A549 (cell line): ENCODE measurements at regions not wholly inside any gene's neighbourhood (a gene's known extent, or its start where the extent isn't known, plus 50 kb on each side); places are given as distances from the start of the nearest gene placed in this dataset.

Experiments
- CHD2 ChIP-seq: fragments of 150-350 bp; IDR thresholded peaks from 2 replicates; pipeline ENCODE4 v1.6.1; 2014; ENCODE audit warnings: low read length; ENCODE audit not compliant: partially characterized antibody
- CTCF ChIP-seq: fragments of >200 bp; sonication (Bioruptor Twin); formaldehyde crosslinking; IDR thresholded peaks from 3 replicates; pipeline ENCODE4 v1.5.1; 2016
- EHMT2 ChIP-seq: fragments of 200-600 bp; sonication (generic); IDR thresholded peaks from 2 replicates; pipeline ENCODE4 v1.6.1; 2016; ENCODE audit warnings: antibody characterized with exemption, low read depth, mild to moderate bottlenecking, moderate library complexity
- HDAC2 ChIP-seq: fragments of 200-600 bp; sonication (generic); IDR thresholded peaks from 2 replicates; pipeline ENCODE4 v1.6.1; 2016
- HOXA7 ChIP-seq: fragments of 250-450 bp; sonication (Bioruptor Pico); IDR thresholded peaks from 2 replicates; pipeline ENCODE4 v1.5.0; 2020; ENCODE audit warnings: mild to moderate bottlenecking, moderate library complexity
- MAX ChIP-seq: IDR thresholded peaks from 2 replicates; pipeline ENCODE4 v1.6.1; 2012
- POLR2A ChIP-seq: IDR thresholded peaks from 2 replicates; pipeline ENCODE4 v1.6.1; 2012; ENCODE audit warnings: mild to moderate bottlenecking, low read length
- RAD21 ChIP-seq, 2 experiments: fragments of >200 bp in 1 of 2; sonication (Bioruptor Twin) in 1 of 2; formaldehyde crosslinking in 1 of 2; IDR thresholded peaks in 1 of 2; conservative IDR thresholded peaks in 1 of 2; 2 replicates in 1 of 2; 3 replicates in 1 of 2; pipeline ENCODE4 v1.6.1; 2012 to 2018; ENCODE audit warnings: inconsistent platforms in 1 of 2
- REST ChIP-seq: fragments of 200-600 bp; sonication (generic); IDR thresholded peaks from 2 replicates; pipeline ENCODE4 v1.6.1; 2016; ENCODE audit warnings: antibody characterized with exemption, mild to moderate bottlenecking, moderate library complexity
- ZNF302 ChIP-seq: fragments of 250-450 bp; sonication (Bioruptor Pico); IDR thresholded peaks from 2 replicates; pipeline ENCODE4 v1.9.0; 2021; ENCODE audit warnings: inconsistent platforms, mild to moderate bottlenecking, moderate library complexity
- ZSCAN20 ChIP-seq: fragments of 250-450 bp; sonication (Bioruptor Pico); IDR thresholded peaks from 2 replicates; pipeline ENCODE4 v1.8.0; 2022; ENCODE audit warnings: mild to moderate bottlenecking, moderate library complexity

DNA sequence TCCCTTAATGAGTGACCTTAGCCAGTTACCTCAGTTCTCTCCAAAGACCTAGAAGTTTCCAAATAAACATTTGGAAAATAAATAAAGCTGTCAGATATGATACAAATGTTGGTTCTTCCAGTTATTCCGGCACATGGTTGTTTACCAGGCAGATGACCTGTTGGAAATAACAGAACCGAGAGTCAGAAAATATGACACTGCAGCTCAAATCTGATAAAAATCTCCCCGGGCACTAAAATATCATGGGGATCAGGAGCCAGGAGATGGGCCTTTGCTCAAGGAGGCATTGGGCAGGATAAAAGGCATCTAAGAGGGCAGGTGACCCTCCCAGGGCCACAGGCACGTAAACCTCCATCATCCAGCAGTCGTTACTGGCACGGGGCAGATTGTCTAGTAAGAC, 164.0 kb upstream of the LYZL1 start:
- TF ChIP-seq EHMT2 (no peak), RAD21 (conservative IDR thresholded peaks at IDR 0.05 in 1 of 2, IDR thresholded peaks at IDR 0.05 in 1 of 2) (no peak), POLR2A (no peak), REST (no peak), CTCF (no peak), MAX (no peak), ZNF302 (CRISPR knock-in tag) (no peak), CHD2 (no peak), ZSCAN20 (CRISPR knock-in tag) (no peak), HDAC2 (no peak), HOXA7 (CRISPR knock-in tag) (no peak)
